GM19468 (cell line): ENCODE measurements at regions not wholly inside any gene's neighbourhood (a gene's known extent, or its start where the extent isn't known, plus 50 kb on each side); places are given as distances from the start of the nearest gene placed in this dataset.
"Not testable (repeated sequence)": the region's sequence is repeated elsewhere in the genome, so short reads cannot be mapped to it uniquely, and the experiment has no call there.

Experiments used
- ATAC-seq: cut with Tn5 transposase; IDR thresholded peaks from one replicate; pipeline ENCODE4 v1.9.1; 2021; ENCODE audit warnings: mild to moderate bottlenecking, moderate library complexity, moderate number of reproducible peaks; ENCODE audit not compliant: unreplicated experiment; ENCODE audit errors: extremely low read depth

DNA sequence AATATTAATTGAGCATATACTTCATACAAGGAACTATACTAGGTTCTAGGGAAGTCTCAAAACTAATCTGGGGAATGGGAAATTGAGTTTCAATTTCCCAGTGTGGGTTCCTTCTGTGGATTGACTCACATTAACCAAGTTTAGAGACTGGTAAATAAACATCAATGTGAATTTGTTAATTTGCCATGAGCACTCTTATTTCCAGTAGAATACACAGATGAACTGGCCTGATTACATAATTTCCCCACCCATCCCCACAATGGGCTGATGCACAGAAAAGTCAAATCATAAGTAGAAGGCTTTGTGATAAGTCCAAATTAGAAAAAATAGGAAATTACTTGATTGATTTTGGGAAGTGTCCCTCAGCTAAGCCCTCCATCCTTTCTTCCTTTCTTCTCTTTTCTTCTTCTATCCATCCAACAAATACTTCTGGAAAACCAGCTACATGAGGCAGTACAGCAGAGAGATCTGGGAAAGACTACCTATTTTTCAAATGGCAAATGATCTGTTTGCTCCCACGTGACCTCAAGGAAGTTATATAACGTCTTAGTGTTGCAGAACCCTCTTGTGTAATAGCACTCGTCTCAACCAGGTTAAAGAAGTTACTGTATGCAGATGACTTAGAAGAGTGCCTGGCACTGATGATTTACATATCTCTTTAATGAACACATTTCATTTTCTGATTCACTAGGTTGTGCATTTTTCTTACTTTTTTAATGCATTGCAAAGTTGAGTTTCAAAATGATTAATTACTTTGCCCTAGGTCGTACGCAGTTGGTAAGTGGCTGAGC lies 312.3 kb downstream of the SV2B start:
- ATAC-seq = no peak

DNA sequence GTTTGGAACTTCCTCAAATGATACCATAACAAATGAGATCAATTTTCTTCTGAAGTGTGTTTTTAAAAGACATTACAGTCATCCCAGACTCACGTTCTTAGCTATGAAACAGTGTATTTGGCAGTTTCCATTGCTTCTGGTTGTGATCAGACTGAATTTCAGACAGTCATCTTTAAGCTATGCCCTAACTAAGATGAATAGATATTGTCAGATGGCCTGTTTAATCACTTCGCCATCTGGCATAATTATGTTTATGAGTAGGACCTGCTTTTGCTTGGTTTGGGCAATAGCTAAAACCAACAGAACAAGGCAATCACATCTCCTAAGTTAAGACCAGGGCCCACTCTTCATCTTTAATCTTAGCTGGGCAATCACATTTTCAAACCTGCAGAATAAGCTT lies 313.1 kb downstream of the SV2B start:
- no peak for ATAC-seq

DNA sequence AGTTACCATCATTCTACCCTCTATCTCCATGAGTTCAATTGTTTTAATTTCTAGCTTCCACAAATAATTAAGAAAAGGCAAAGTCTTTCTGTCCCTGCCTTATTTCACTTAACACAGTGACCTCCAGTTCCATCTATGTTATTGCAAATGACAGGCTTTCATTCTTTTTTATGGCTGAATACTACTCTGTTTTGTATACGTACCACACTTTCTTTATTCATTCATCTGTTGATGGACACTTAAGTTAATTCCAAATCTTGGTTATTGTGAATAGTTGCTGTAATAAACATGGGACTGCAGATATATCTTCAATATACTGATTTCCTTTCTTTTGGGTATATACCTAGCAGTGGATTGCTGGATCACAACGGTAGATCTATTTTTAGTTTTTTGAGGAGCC lies 314.1 kb downstream of the SV2B start:
- ATAC-seq = no peak

DNA sequence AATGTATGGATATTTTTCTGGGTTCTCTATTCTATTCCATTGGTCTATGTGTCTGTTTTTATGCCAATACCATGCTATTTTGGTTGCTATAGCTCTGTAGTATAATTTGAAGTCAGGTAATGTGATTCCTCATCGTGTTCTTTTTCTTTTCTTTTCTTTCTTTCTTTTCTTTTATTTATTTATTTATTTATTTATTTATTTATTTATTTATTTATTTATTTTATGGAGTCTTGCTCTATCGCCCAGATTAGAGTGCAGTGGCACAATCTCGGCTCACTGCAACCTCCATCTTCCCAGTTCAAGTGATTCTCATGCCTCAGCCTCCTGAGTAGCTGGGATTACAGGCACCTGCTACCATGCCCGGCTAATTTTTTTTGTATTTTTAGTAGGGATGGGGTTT lies 315.2 kb downstream of the SV2B start:
- not testable (repeated sequence) for ATAC-seq

DNA sequence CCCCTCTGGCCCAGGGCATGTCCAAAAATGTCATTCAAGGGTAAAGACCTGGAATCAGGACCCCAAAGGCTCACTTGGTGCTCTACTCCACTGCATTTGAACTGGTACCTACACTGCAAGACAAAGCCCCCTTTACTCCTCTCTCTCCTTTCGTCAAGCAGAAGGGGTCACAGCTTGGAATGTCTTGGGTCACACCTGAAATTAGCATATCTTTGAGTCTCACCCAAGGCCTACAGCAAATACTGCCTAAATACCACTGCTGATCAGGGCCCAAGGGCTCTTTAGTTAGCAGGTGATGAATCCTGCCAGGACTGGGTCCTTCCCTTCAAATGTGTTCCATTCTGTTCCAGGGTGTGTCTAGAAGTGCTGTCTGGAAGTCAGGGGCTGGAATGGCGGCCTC lies 320.6 kb downstream of the SV2B start:
- ATAC-seq = no peak

DNA sequence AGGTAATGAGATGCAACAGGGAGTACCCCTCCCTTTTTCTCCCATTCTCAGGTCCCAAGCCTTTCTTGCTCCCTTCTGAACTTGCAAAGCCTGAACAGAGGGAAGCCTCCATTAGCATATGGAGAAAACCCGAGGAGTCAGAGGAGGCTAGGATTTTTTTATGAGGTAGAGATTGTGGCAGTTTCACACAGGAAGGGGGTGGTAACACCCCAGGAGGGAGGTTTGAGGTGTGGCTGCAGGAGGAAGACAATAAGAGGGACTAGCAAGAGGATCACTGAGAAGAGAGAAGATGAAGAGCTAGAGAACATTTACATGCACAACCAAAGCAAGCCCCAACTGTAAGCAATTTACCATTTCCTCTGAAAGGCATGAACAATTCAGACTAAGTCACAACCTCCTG lies 322.7 kb downstream of the SV2B start:
- ATAC-seq = no peak

DNA sequence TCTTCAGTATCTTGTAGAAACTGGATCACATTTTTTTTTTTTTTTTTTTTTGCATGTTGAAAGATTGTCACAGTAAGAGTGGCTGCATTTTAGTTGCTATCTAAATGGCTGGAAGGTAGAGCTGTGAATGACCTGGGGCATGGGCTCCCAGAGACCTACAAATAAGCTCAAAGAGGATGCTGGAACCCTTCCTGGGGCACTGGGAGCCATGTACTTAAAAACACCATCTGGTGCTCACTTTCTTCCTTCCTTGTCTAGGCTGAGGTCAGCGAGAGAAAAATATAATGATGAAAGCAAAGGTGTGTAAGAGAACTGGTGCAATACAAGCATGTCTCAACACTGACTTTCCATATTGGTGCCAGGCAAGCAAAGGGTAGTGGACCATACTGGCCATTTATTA lies 323.9 kb downstream of the SV2B start:
- ATAC-seq = no peak

DNA sequence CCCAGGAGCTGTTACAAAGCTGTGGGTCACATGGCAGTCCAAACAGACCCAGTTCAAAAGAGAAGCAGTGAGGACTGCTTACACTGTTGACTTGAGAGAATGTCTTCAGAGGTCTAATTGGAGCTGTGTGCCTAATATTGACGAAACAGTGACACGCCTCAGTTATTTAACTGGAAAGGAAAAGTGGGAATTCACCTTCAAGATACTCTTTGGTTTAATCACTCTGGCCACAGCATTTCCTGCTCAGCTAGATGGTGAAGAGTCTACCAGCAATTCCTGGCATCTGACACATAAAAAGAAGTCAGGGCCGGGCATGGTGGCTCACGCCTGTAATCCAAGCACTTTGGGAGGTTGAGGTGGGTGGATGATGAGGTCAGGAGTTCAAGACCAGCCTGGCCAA lies 326.4 kb downstream of the SV2B start:
- no peak for ATAC-seq

DNA sequence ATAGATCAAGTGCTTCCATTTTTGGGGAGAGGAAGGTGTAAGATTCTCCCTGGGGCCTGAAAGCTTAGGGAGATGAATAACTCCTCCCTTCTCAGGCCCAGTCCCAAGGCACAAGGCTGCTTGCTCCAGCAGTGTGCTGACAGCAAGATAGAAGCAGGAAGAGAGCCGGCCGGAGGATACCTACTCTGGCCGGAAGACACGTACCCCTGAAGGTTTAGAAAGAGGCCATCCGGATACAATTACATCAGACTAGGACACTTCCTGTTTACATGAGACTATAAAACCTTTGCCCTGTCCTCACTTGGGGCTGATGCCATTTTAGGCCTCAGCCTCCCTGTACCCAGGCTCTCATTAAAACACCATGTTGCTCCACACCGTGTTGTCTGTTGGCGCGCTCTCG lies 329.9 kb downstream of the SV2B start:
- ATAC-seq = no peak

DNA sequence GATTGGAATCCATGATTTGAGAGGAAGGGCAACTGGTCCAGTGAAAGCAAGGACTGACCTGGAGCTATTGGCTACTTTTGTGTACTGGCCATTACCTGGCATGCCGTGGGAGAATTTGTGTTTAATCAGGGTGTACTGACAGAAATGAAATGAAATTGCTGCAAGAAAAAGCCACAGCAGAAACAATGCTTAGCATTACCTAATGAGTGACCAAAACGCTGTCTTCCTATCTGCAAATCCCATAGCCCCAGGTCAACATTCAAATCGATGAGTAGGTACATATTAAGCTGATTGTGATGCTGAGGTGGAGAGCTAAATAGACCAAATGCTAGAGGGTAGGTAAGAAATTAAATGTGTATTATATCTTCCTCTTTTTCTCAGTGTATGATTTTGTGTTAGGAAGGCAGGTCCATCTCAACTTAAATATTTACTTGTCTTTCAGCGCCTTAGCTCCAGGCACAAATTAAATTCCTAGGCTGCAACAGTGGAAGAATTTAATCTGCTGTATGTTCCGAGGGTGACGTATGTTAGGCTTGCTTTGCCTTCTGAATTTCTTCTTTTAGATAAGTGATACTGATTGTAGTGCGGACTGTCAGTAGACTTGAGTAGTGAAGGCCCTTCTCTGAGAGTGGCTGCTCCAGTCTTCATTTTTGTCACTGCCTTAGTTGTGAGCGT lies 331.1 kb downstream of the SV2B start:
- no peak for ATAC-seq

DNA sequence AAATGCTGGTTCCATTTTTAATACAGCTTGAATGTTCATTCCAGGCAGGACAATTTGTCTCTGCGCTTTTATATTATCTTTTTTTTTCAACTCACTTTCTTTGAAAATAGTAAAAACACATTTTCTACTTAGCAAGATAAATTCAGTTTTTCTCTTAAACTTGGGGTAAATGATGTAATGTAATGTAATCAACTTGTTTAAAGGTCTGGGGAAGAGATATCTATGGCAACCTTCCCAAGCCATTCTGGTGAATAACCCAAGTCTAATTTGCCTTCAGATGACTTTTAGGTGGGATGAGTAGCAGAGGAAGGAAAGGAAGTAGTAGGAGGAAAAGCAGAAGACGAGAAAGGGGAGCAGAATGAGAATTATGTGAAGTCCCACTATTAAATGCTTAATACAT lies 335.1 kb downstream of the SV2B start:
- ATAC-seq = no peak

DNA sequence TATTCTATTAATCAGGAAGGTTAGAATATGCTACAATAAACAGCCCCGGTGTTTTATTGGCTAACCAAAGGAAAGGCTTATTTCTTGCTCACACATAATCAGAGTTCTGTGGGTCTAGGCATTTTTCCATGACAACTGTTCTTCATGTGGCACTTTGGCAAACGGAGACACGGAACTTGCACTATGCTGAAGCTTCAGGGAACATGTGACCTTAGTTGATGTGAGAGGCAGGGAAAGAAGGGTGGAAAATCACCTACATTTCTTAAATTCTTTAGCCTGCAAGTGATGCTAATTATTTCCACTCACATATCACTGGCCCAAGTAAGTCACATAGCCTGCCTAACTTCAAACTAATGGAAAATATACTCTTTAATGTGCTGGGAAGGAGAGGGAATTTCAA lies 344.6 kb downstream of the SV2B start:
- no peak for ATAC-seq

DNA sequence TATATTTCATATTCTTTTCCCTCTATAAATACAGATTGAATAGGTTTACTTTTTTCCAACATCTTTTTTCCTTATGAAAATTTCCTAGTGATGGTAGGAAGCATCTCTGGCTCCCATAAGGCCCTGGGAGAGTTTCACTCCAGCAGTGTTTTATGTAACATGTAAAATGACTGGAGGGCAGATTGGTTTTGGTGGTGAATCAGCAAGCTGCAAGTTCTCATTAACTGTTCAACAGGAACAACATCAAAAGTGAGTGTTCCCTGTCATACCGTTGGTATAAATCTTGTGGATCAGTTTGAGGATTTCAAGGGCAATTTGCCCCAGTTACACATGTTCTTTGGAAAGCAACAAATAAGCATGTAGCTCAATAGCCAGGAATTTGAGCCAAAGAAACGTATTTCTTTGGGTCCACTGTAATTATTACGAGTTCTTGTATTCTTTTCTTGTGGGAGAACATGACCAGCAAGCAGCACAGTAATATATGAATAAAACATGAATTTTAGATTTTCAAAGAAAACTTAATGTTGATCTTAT lies 345.7 kb downstream of the SV2B start:
- ATAC-seq = no peak

DNA sequence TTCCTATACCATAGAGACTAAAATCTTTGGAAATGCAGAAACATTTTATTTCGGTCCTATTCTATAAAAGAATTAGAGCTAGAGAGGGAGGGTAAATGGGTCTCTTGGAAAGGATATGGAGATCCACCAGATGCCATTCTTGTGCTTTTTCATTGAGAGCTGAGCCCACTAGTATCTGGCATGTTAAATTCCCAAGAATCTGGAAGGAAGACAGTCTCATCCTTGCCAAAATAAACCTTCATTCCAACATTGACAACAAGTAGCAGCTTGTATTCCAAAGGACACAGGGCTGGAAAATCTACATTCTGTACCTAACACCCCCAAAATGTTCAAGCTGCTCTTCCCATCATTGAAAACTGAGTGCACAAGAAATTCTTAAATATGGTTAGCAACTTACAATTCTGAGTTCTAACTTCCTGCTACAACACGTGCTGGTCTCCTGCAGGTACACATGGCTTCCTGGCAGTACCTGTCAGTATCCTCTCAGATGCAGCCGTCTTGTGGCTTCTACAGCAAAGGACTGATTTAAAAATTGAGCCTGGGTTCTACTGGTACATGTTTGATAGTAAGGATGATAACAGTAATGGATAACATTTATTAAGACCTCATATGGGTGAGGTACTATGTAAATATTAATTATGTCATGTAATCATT lies 348.1 kb downstream of the SV2B start:
- ATAC-seq = no peak

DNA sequence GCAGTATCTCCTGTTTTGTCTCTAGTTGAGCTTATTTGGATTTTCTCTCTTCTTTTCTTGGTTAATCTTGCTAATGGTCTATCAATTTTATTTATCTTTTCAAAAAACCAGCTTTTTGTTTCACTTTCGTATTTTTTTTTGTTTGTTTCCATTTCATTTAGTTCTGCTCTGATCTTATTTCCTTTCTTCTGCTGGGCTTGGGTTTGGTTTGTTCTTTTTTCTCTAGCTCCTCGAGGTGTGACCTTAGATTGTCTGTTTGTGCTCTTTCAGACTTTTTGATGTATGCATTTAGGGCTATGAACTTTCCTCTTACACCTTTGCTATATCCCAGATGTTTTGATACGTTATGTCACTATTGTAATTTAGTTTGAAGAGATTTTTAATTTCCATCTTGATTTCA lies 353.3 kb downstream of the SV2B start:
- not testable (repeated sequence) for ATAC-seq

DNA sequence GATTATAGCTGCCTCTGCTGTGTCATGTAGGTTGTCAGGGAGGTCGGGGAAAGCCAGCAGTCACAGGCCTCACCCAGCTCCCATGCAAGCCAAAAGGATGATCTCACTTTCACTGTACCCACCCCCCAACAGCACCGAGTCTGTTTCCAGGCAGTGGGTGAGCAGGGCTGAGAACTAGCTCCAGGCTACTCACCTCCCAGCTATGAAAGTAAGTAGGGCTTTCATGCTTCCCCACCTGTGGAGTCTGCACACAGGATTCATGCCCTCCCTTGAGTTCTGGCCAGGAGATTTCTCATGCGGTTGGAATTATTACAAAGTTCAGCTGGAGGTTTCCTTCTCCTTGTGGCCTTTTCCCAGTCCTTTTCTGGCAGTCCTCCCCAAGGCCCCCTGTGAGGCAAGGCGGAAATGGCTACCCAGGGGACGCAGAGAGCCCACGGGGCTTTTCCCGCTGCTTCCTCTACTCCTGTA lies 356.2 kb downstream of the SV2B start:
- ATAC-seq = no peak

DNA sequence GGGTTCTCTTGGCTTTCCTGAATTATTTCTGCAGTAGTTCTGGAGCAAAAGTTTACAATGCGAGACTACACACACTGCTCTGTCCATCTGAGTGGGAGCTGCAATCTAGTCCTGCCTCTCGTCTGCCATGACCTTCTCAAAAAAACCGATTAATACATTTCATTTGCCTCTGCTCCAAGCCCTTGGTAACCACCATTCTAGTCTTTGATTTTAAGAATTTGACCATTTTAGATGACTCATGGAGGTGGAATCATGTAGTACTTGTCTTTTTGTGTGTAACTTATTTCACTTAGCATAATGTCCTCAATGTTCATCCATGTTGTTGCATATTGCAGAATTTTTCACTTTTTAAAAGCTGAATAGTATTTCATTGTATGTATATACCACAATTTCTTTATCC lies 356.9 kb downstream of the SV2B start:
- no peak for ATAC-seq

DNA sequence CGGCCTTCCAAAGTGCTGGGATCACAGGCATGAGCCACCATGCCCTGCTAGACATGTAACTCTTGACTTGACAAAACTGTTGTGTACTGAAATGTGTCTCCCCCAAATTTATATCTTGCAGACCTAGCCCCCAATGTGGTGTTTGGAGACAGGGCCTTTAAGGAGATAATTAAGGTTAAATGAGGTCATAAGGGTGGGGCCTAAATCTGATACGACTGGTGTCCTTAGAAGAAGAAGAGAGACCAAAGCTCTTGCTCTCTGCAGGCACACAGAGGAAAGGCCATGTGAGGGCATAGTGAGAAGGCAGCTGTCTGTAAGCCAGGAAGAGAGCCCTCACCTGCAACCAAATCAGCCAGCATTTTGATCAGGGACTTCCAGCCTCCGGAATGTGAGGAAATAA lies 361.3 kb downstream of the SV2B start:
- no peak for ATAC-seq

DNA sequence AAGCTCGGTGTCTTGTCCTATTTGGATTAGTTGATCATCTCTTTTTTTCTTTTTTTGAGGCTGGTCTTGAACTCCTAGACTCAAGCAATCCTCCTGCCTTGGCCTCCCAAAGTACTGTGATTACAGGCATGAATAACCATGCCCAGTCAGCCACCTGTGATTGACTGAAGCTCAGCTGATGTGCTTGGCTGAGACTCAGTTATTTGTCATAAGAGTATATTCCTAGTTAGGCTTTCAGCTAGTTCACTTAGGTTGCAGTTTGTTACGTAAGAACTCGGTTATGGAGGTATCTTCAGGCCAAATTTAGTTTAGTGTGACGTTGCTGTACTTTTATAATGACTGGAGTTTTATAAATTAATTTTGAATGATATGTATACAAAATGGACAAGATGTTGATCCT lies 365.0 kb downstream of the SV2B start:
- no peak for ATAC-seq

DNA sequence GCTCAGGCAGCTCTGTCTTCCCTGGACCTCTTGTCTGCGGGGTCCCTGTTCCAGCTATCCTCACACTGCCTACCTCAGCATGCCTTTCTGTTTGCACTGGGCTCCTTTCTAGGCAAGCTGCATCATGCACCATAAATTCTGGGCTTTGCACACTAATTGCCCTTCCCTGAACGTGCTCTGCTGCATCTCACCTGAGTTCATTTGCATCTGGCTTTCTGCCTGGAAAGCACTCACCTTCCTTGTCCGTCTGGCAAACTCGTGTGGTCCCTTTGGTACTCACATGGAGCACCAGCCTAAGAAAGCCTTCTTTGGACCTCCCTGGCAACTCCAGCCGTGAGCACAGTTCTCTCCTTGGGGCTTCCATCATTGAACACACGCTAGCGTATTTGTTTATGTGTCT lies 365.6 kb downstream of the SV2B start:
- ATAC-seq = no peak
